NCI-H82 (cell line): ENCODE measurements at regions not wholly inside any gene's neighbourhood (a gene's known extent, or its start where the extent isn't known, plus 50 kb on each side); places are given as distances from the start of the nearest gene placed in this dataset.

Experiments used
- DNase-seq: peaks from one replicate; lab custom pipeline; 2025; lab: John Stamatoyannopoulos, UW

GRCh38 chr9:91040371-91041215 is 239.0 kb downstream of the SYK start:
- DNase-seq, result no peak

- no peak for DNase-seq
These were observed 240.4 kb downstream of the SYK start for GRCh38 chr9:91042024-91042423.

- DNase-seq, result no peak
These were observed 240.9 kb downstream of the SYK start for GRCh38 chr9:91042541-91042940.

DNA sequence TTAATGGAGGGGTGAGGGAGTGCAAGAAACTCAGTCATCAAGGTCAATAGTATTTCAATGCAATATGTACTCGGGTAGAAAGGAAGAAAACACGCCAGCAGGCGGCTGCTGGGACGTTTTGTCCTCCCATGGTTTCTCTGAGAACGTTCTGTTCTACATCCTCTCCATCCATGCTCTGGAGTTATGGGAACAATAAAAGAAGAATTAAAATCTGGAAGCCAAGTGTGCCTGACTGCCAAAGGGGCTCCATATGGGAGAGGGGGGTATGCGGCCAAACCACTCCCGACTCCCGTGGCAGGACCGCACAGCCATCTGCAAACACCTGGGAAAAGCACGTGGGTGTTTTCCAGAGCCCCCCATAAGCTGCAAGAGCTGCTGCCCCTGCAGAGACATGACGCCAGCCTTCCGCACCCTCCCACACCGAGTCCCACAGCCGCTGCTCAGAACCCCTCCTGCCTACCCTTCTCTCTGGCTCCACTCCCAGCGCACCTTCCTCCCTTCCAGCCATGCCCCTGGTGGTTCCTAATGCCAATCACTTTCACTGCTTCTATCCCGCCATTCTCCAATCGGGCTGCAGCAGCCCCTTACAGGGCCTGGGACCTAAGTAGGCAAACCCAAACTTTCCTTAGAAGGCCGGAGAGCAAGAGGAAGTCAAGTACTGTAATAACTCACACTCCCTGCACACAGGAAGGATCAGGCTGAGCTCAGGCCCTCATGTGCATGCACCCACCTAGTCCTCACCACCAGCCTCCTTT is 241.6 kb downstream of the SYK start:
- DNase-seq, result no peak

GRCh38 chr9:91043811-91044175 is 242.2 kb downstream of the SYK start:
- no peak for DNase-seq

DNA sequence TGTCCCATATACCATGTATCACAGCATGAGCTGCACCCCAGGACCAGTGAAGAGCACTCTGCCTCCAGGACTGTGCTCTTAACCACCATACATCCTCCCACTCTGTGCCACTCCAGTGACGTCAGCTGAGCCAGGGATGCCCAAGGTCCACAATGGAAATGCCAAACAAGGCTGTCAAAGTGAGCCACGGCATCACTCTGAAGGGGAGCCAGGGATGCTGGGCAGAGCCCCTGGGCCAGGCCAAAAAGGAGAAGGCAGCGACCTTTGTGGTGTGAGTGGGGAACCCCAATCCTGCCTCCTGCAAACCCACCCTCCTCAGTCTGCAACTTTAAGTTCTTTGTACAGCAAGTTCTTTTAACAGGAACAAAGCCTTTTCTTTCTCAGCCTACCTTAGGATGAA is 242.7 kb downstream of the SYK start:
- DNase-seq, result no peak

- DNase-seq, result no peak
These were observed 243.4 kb downstream of the SYK start for GRCh38 chr9:91045041-91045440.

GRCh38 chr9:91047529-91047928 is 245.9 kb downstream of the SYK start:
- no peak for DNase-seq

DNA sequence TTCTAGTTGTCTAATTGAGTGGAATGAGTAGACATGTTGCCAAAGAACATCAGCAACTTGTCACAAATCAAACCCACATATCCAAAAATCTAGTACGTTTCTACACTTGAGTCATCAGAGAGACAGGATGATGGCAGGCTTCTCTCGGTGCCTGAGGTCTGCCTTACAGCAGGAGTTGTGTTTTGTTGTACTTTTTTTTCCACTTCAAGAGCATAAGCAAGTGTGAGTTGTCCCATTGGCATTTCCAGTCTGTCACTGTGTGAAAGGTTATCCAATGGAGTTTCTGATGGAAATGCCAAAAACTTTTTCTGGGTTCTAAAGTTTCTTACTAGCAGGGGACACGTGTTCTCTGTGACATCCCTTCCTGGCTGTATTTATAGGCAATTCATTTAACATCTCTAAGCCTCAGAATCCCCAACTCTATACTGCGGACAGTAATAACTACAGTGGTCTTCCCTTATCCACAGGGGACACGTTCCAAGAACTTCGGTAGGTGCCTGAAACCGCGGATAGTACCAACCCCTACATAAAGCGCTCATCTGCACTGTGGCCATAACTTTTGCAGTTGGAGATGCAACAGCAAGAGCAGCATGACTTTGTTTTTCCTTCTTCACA is 246.5 kb downstream of the SYK start:
- no peak for DNase-seq

DNA sequence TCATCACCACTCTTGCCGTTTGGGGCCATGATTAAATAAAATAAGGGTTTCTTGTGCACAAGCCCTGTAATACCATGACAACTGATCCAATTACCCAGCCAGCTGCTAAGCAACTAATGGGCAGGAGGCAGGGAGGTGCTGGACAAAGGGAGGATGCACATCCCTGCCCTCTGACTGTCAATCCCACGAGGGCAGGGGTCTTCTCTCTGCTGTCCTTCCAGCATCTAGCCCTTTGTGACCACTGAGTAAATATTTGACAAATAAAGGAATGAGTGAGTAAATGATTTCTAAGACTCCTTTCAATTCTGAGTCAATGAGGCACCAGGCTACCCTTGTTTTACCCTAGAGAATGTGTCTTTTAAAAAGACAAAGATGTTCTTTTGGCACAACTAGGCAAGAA is 247.1 kb downstream of the SYK start:
- DNase-seq, result peak; percentile 74

DNA sequence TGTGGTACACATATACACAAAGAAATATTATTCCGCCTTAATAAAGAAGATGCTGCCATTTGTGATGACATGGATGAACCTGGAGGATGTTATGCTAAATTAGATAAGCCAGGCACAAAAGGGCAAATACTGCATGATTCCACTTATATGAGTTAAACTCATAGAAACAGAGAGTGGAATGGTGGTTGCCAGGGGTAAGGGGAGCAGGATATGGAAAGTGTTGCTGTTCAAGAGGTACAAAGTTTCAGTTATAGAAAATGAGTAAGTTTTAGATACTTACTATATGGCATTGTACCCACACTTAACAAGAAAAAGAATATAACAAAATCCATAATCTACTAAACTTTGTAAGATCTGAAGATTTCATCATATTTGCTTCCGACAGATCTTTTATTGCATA is 252.2 kb downstream of the SYK start:
- no peak for DNase-seq

GRCh38 chr9:91055845-91056244 is 254.2 kb downstream of the SYK start:
- no peak for DNase-seq

- no peak for DNase-seq
These were observed 254.9 kb downstream of the SYK start for GRCh38 chr9:91056486-91056885.

GRCh38 chr9:91056917-91057316 is 255.3 kb downstream of the SYK start:
- no peak for DNase-seq

GRCh38 chr9:91059713-91060112 is 258.1 kb downstream of the SYK start:
- no peak for DNase-seq

DNA sequence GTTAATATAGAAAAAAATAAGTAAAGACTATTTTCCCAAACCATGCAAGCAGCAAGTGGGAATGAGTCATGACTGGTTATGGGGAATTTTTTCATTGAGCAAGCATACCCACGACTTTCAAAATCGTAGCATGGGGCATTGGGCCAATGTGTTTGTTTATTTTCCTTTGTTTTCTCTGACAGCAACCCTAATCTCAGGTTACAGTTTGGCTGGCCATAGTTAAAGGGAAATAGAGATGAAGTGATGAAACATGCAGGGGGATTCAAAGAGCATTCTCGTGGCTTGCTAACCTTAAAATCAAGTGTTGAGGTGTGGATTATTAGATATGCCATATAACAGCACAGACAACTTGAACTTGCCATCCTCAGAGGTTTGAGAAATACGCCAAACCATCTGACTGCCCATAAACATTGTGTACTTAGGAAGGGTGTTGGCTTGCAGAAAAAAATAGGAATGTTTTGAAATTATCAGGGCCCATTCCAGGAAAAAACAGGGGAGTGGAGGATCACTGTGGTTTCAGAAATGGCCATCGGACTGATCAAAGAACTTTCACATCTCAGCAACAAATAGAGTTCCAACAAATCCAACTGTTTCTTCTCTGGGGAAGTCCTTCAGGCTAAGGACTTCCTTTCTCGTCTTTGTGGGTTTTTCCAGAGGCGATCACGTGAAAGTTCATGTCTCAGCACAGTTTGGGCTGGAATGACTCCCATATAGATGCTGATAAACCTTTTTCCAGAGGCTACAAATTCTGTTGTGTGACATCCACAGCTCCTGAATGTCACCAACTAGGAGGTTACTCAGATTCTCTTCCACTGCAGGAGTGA is 259.1 kb downstream of the SYK start:
- DNase-seq, result no peak

- DNase-seq, result no peak
These were observed 259.9 kb downstream of the SYK start for GRCh38 chr9:91061506-91061905.

GRCh38 chr9:91062281-91062680 is 260.7 kb downstream of the SYK start:
- DNase-seq, result no peak

GRCh38 chr9:91063471-91063870 is 261.9 kb downstream of the SYK start:
- no peak for DNase-seq

DNA sequence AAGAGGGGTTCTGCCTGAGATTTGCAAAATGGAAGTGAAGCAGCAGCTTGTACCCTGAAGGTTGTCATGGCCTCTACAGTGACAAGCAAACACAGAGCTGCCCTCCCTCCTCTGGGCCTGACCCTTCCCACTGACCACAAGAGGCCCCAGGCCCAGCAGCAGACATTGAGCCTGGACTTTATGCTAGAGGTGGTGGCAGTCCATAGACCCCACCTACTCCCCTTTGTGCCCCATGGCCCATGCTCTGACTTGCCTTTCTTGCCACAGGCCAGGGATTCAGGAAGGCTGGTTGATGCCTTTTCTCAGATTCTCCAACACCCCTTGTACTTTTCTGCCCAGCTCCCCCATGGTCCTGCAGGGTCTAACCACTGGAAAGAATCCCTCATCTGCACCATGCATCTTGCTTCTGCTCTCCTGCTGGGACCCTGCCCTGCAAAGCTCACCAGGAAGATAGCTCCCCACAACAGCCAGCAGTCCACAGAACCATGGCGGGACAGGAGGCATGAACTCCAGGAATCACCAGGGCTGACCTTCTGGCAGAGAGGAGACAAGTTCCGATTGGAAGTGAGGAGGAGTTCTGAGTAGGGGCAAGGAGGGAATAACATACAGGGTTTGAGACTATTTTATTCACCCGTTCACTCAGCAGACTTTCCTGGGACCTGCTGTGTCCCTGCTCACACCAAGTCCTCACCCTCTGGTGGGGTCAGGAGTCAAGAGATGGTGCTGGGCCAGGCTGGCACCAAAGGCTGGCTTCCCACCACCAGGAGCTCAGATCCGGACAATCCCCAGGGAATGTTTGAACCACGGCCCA is 263.8 kb downstream of the SYK start:
- DNase-seq, result no peak

- no peak for DNase-seq
These were observed 264.4 kb downstream of the SYK start for GRCh38 chr9:91066042-91066415.
